ENCODE measurements at regions not wholly inside any gene's neighbourhood (a gene's known extent, or its start where the extent isn't known, plus 50 kb on each side); places are given as distances from the start of the nearest gene placed in this dataset.

- no peak for DNase-seq (ENCODE audit: extremely low read depth in 1 of 4, low spot score in 3 of 4)
- H3K4me1 ChIP-seq (replicated peaks in 1 of 2; ENCODE audit: control insufficient read depth in 2 of 2, insufficient read depth in 2 of 2, low read length in 2 of 2): no peaks in the 10 kb centered on the region
- H3K4me2 ChIP-seq (ENCODE audit: insufficient read depth, low read length): no peak overlapping the region
- H3K9ac ChIP-seq (ENCODE audit: insufficient read depth in 1 of 2, low read depth in 2 of 2, low read length in 2 of 2): no peak overlapping the region
- H4K20me1 ChIP-seq (replicated peaks; ENCODE audit: control insufficient read depth, insufficient read depth, low read length): no peaks in the 10 kb centered on the region
- H2AFZ ChIP-seq (ENCODE audit: low read depth, low read length): no peak overlapping the region
- H3K9me1 ChIP-seq (ENCODE audit: control insufficient read depth, insufficient read depth, low read length): no peaks in the 10 kb centered on the region
- no peak overlapping the region for H3K27ac ChIP-seq (ENCODE audit: extremely low read depth, low read depth, low read length)
- no peak for ATAC-seq
- BruUV-seq (replicated peaks): no TSS peak
- CTCF ChIA-PET (ENCODE audit: low intra/inter-chr PET ratio): no interaction called here
- no peaks in the 10 kb centered on the region for H3K27me3 ChIP-seq (ENCODE audit: control insufficient read depth in 2 of 2, insufficient read depth in 2 of 2, low read length in 2 of 2)
- POLR2A ChIA-PET: interaction anchor here (0.6 to 1.2 kb wide), 3 partner anchors 13 to 130 kb away, joined by 3 read pairs; no protein-coding TSS in a partner anchor
- in situ Hi-C loops (cut with MboI): no loop called here
- no peak for FAIRE-seq
- 0% methylated on average over 3 of the region's 3 CpGs for WGBS (ENCODE audit: insufficient coverage, low coverage, missing lambda C conversion rate)
- no peaks in the 10 kb centered on the region for H3K9me3 ChIP-seq (replicated peaks; ENCODE audit: control insufficient read depth, insufficient read depth, low read depth, low read length)
- H3K36me3 ChIP-seq (ENCODE audit: control insufficient read depth, insufficient read depth, low read length): no peaks in the 10 kb centered on the region
- intact Hi-C loops (cut with micrococcal nuclease): no loop called here
- H3K4me3 ChIP-seq: no peak overlapping the region
- H3K79me2 ChIP-seq (ENCODE audit: control insufficient read depth, insufficient read depth, low read length): no peaks in the 10 kb centered on the region
- TF ChIP-seq DIDO1 (tag; IDR thresholded peaks at IDR 0.05; ENCODE audit: low read depth) (no peak), ZNF146 (CRISPR knock-in tag; IDR thresholded peaks at IDR 0.05; ENCODE audit: unreplicated experiment) (no peak), BDP1 (IDR thresholded peaks at IDR 0.05; ENCODE audit: insufficient read depth, insufficient read length) (no peak), C11orf30 (IDR thresholded peaks at IDR 0.05; ENCODE audit: low read depth) (peak; percentile 40; the same call in 1 of the 2 replicates), TSC22D4 (tag; IDR thresholded peaks at IDR 0.05) (no peak), SRSF3 (IDR thresholded peaks at IDR 0.05; ENCODE audit: insufficient read depth, low read length) (no peak), MGA (IDR thresholded peaks at IDR 0.05) (no peak), E2F1 (CRISPR knock-in tag; IDR thresholded peaks at IDR 0.05) (no peak), ZNF316 (IDR thresholded peaks at IDR 0.05) (peak; percentile 54), CBX2 (IDR thresholded peaks at IDR 0.05; ENCODE audit: insufficient read depth, low read length, poor library complexity, severe bottlenecking) (no peak), ZNF282 (CRISPR knock-in tag; IDR thresholded peaks at IDR 0.05) (no peak), NR3C1 (CRISPR knock-in tag; IDR thresholded peaks at IDR 0.05) (no peak), SREBF2 (CRISPR knock-in tag; IDR thresholded peaks at IDR 0.05) (no peak)
These were observed 78.4 kb upstream of the PPM1H start for GRCh38 chr12:63013302-63013701.

All from K562 (cell line).